Stomach (tissue), 4 donors: ENCODE measurements at regions not wholly inside any gene's neighbourhood (a gene's known extent, or its start where the extent isn't known, plus 50 kb on each side); places are given as distances from the start of the nearest gene placed in this dataset.

Source experiments
- CTCF ChIP-seq, 7 experiments: fragments of 450-650 bp in 4 of 7; fragments of 200-600 bp in 3 of 7; sonication (generic) in 3 of 7; IDR thresholded peaks; one replicate each; pipeline ENCODE4 v1.5.1; 2016 to 2019; ENCODE audit warnings: antibody characterized with exemption in 7 of 7, control low read depth in 2 of 7, mild to moderate bottlenecking in 1 of 7
- EP300 ChIP-seq: sonication (generic); formaldehyde crosslinking; IDR thresholded peaks from one replicate; pipeline ENCODE4 v1.6.1; 2017; ENCODE audit warnings: antibody characterized with exemption
- POLR2AphosphoS5 ChIP-seq, 3 donors: sonication (generic); formaldehyde crosslinking; IDR thresholded peaks; one replicate each; pipeline ENCODE4 v1.6.1; 2016; ENCODE audit warnings: antibody characterized with exemption in 3 of 3

- no peak for TF ChIP-seq CTCF (IDR thresholded peaks at IDR 0.05)
- no peak for TF ChIP-seq POLR2AphosphoS5 (IDR thresholded peaks at IDR 0.05)
- TF ChIP-seq EP300: no peak
These were observed 502.5 kb upstream of the GOLIM4 start for GRCh38 chr3:168598250-168598649.
